ENCODE measurements at regions not wholly inside any gene's neighbourhood (a gene's known extent, or its start where the extent isn't known, plus 50 kb on each side); places are given as distances from the start of the nearest gene placed in this dataset.

GRCh38 chr9:75775966-75776691 lies 114.3 kb upstream of the PCSK5 start:
- no peak for DNase-seq (ENCODE audit: low read depth)
- no peak for TF ChIP-seq CTCF (conservative IDR thresholded peaks at IDR 0.05; ENCODE audit: low read depth, low read length)
- no peak overlapping the region for H3K4me3 ChIP-seq (ENCODE audit: low read depth, low read length)

- no peak overlapping the region for H3K4me3 ChIP-seq (ENCODE audit: low read depth, low read length)
- no peak for DNase-seq (ENCODE audit: low read depth)
- TF ChIP-seq CTCF (conservative IDR thresholded peaks at IDR 0.05; ENCODE audit: low read depth, low read length), result no peak
Observed at GRCh38 chr9:75780185-75780584, 110.3 kb upstream of the PCSK5 start.

- no peak for TF ChIP-seq CTCF (conservative IDR thresholded peaks at IDR 0.05; ENCODE audit: low read depth, low read length)
- peak; percentile 92 for DNase-seq (ENCODE audit: low read depth)
- no peak overlapping the region for H3K4me3 ChIP-seq (ENCODE audit: low read depth, low read length)
Observed at GRCh38 chr9:75788006-75788634, 102.4 kb upstream of the PCSK5 start.

- no peak overlapping the region for H3K4me3 ChIP-seq (ENCODE audit: low read depth, low read length)
- TF ChIP-seq CTCF (conservative IDR thresholded peaks at IDR 0.05; ENCODE audit: low read depth, low read length), result no peak
- no peak for DNase-seq (ENCODE audit: low read depth)
Observed at GRCh38 chr9:75797085-75797580, 93.3 kb upstream of the PCSK5 start.

GRCh38 chr9:75798505-75798904 lies 92.0 kb upstream of the PCSK5 start:
- TF ChIP-seq CTCF (conservative IDR thresholded peaks at IDR 0.05; ENCODE audit: low read depth, low read length), result no peak
- no peak overlapping the region for H3K4me3 ChIP-seq (ENCODE audit: low read depth, low read length)
- DNase-seq (ENCODE audit: low read depth), result no peak

GRCh38 chr9:75803130-75803529 lies 87.3 kb upstream of the PCSK5 start:
- no peak for TF ChIP-seq CTCF (conservative IDR thresholded peaks at IDR 0.05; ENCODE audit: low read depth, low read length)
- peak; percentile 92 for DNase-seq (ENCODE audit: low read depth)
- no peak overlapping the region for H3K4me3 ChIP-seq (ENCODE audit: low read depth, low read length)

- no peak for DNase-seq (ENCODE audit: low read depth)
- H3K4me3 ChIP-seq (ENCODE audit: low read depth, low read length), result no peak overlapping the region
- TF ChIP-seq CTCF (conservative IDR thresholded peaks at IDR 0.05; ENCODE audit: low read depth, low read length), result no peak
Observed at GRCh38 chr9:75810063-75810462, 80.4 kb upstream of the PCSK5 start.
